Stomach (tissue), 4 donors: ENCODE measurements at regions not wholly inside any gene's neighbourhood (a gene's known extent, or its start where the extent isn't known, plus 50 kb on each side); places are given as distances from the start of the nearest gene placed in this dataset.

Experiments used
- EP300 ChIP-seq: sonication (generic); formaldehyde crosslinking; IDR thresholded peaks from one replicate; pipeline ENCODE4 v1.6.1; 2017; ENCODE audit warnings: antibody characterized with exemption
- POLR2A ChIP-seq, 4 donors: fragments of 450-650 bp; IDR thresholded peaks; one replicate each; pipeline ENCODE4 v1.6.1; 2016; ENCODE audit warnings: antibody characterized with exemption in 4 of 4, control low read depth in 2 of 4, mild to moderate bottlenecking in 1 of 4, moderate library complexity in 1 of 4
- TF ChIP-seq, protein P1 (sequence below), 7 experiments: fragments of 450-650 bp in 4 of 7; fragments of 200-600 bp in 3 of 7; sonication (generic) in 3 of 7; IDR thresholded peaks; one replicate each; pipeline ENCODE4 v1.5.1; 2016 to 2019; ENCODE audit warnings: antibody characterized with exemption in 7 of 7, control low read depth in 2 of 7, mild to moderate bottlenecking in 1 of 7

DNA sequence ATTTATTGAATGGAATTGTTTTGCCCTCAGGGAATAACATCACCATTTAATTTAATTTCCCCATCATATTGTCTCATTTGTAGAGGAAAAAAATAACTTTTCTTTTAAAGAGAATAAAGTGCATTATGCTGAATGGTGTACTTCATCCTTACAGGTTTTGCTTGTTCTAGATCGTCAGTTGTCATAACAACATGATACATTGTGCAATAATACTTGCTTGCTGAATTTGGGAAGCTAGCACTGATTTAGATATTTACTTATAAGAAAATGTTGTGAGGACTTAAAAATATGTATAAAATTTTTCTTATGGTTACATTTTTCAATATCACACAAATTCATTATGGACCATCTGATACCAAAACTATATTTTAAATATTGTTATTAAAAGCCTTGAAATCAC lies 509.0 kb upstream of the POU3F2 start:
- TF ChIP-seq, protein P1, sequence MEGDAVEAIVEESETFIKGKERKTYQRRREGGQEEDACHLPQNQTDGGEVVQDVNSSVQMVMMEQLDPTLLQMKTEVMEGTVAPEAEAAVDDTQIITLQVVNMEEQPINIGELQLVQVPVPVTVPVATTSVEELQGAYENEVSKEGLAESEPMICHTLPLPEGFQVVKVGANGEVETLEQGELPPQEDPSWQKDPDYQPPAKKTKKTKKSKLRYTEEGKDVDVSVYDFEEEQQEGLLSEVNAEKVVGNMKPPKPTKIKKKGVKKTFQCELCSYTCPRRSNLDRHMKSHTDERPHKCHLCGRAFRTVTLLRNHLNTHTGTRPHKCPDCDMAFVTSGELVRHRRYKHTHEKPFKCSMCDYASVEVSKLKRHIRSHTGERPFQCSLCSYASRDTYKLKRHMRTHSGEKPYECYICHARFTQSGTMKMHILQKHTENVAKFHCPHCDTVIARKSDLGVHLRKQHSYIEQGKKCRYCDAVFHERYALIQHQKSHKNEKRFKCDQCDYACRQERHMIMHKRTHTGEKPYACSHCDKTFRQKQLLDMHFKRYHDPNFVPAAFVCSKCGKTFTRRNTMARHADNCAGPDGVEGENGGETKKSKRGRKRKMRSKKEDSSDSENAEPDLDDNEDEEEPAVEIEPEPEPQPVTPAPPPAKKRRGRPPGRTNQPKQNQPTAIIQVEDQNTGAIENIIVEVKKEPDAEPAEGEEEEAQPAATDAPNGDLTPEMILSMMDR (IDR thresholded peaks at IDR 0.05), result no peak
- TF ChIP-seq POLR2A (IDR thresholded peaks at IDR 0.05), result no peak
- TF ChIP-seq EP300, result no peak
